ENCODE measurements at regions not wholly inside any gene's neighbourhood (a gene's known extent, or its start where the extent isn't known, plus 50 kb on each side); places are given as distances from the start of the nearest gene placed in this dataset.

DNA sequence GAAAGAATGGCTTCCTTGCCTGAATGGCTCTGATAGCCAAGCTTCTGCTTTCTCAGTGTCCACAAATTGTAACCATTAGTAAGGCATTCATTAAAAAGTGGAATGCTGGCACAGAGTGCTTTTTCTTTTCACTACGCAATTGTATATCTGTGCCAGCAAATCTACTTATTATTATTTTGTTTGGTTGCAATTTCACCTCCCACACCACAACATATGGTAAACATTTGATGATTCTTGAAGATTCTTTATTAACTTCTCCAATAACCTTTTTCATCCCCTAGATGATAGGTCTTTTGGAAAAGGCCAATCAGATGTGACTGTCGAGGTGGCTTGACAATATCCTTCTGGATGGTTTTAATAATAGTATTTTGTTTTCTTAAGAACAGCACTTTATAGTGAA is 234.1 kb downstream of the TMEM38B start:
- DNase-seq = no peak

DNA sequence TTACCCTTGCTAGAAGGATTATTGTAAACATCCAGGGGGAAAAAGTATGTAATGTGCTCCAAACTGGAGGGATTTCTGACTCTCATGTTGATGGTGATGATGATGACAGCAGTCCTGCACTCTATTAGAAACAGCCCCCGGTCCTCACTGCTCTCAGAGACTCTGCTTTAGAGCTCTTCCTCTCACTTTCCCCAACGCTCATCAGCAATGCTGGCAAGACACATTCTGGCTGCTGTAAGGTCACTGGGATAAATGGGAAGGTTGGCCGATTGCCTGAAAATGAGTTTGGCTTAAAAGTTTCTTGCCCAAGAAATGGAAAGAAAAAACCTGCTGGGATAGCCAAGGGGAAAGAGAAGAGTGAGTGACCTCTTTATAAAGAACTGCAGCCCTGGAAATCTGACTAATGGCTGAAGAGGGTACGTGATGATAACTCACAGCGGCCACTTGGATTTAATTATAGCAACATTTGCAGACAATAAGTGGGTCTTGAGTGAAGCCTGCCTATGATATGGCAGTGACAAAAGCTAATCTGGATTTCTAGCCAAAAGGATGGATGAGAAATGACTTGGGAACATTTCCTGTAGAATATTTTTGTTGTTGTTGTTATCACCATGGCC is 235.8 kb downstream of the TMEM38B start:
- DNase-seq = peak in 1 of 3 experiments; percentile 67

DNA sequence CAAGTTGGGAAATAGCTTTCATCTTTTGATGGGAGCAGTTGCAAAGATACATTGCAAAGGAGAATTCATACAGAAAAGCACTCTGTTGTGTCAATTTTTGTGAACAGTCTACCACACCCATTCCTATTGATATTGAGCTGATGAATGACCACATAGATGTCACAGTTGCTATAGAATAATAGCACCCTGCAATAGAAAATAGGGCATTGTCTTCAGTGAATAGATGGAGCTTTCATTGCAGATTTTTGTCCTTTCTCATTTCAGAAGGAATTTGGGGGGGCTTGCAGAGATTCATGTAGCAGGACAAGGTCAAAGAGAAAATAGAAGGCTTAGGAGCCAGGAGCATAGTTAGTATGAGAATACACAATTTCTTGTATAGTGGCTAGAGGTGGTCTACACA is 237.9 kb downstream of the TMEM38B start:
- no peak for DNase-seq

DNA sequence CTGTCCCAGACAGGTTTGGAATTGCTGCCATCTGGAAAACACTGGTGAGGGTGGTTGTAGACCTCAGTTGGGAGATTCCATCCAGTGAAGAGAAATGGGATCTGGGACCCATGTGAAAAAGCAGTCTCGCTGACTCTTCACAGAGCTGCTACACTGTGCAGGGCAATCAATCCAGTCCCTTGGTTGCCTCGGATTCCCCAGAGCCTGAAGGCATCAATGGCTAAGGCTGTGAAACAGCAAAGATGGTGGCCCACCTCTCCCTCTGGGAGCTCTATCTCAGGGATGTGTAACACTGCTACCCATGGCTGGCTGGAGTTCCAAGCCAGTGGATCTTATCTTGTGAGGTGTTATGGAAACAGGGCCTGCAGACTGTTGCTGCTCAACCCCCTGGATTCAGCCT is 256.1 kb downstream of the TMEM38B start:
- no peak for DNase-seq

DNA sequence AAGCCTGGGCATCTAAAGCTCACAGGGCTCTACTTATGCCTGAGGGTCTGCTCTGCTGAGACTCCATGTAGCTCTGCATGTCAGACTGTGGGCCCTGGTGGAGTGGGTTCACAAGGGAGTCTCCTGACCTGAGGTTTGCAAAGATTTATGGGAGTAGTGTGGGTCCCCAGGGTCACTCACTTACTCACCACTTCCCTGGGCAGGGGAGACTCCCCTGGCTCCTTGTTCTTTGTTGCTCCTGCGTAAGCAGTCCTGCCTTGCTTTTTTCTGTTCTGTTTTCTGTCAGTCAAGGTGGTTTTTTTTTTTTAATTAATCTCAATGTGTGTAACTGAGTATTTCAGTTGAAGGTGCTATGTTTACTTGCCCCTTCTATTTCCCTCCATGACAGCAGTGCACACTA is 256.6 kb downstream of the TMEM38B start:
- DNase-seq = no peak

DNA sequence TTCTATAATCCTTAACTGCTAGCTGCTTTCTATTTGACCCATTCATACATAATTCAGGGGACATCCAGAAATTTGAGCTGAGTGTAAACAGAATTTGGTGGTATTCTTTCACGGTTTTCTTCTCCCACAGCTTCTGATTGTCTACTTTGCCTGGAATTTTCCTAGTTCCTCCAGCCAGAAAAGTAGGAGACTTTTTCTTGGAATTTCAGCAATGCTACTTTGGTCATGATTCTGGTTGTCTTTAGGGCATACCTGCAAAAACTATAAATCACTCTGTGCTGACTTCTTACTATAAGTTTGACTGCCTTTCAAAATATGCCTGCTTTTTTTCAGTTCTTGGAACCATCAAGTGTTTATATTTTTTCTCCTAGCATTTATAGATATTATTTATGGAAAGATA is 260.2 kb downstream of the TMEM38B start:
- DNase-seq = no peak

DNA sequence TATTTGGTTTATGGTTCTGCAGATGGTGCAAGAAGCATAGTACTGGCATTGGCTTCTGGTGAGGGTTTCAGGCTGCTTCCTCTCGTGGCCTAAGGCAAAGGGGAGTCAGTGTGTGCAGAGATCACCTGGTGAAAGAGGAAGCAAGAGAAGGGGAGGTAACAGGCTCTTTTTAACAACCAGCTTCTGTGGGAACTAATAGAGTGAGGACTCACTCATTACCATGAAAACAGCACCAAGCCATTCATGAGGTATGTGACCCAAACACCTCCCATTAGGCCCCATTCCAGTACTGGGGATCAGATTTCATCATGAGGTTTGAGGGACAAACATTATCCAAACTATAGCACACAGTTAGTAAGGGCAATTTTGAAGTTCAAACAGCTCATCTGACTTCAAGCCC is 263.5 kb downstream of the TMEM38B start:
- DNase-seq = no peak

DNA sequence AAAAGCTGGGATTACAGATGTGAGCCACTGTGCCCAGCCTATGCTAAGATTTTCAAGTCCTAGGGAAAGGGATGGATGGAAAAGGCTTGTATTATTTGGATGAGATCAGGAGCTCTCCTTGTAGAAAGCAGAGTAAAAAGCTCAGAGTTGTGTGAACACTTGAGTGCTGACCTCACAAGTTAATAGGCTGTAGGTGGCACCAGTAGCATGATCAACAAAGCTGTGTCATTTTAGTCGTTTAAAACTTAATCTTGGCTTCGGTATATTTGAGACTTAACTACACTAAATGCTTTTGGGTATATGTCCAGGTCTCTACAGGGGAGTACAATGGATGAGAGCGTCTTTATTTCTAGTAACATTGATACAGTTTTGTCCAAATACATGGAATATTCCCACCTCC is 264.2 kb downstream of the TMEM38B start:
- no peak for DNase-seq

DNA sequence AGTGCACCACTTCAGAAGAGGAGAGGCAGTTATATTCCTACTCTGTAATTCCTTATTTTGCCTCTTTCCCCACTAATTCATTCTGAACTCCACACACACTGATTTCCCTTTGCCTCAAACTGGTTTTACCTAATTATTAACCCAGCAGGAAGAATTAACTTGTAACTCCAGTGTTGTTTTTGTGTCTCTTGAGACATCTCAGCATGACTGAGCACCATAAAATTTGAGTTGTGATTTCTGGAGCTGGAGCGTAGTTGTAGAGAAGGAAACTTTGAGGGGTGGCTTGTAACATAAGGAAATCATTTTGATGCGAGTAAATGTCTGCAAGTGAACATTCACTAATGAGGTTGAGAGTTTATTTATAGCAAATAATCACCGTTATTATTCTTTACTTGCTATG is 265.2 kb downstream of the TMEM38B start:
- DNase-seq = peak in 1 of 3 experiments; percentile 36

DNA sequence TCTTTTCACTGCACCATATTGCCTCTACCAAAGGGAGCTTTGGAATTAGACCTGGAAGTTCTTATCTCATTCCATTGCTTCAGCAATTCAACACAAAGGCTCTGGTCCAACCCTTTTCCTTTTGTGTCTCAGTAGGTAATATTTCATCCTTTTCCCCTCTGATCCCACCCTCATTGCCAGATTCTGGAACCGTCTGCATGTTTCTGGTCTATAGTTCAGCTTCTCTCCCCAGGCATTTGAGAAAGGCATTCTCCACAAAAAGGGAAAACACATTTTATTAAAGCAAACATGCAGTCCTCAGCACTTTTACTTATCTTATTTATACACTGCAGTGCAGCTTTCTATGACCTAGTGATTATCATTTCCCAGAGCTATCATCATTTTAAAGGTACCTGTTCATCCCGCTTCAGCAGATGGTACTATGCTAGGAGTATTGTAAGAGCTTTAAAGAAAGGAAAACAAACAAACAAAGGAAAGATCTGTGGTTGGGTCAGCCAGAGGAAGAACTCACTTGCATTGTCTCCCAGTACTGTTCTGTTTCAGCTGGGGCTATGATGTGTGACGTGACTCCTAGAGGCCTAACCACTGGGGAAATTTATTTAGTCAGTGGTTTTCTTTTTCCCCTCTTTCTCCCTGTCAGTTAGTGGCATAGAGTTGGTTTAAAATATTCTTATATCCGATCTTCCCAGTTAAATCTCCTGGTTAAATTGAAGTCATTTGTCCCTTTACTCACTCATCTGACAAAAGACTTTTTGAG is 269.2 kb downstream of the TMEM38B start:
- DNase-seq = no peak

DNA sequence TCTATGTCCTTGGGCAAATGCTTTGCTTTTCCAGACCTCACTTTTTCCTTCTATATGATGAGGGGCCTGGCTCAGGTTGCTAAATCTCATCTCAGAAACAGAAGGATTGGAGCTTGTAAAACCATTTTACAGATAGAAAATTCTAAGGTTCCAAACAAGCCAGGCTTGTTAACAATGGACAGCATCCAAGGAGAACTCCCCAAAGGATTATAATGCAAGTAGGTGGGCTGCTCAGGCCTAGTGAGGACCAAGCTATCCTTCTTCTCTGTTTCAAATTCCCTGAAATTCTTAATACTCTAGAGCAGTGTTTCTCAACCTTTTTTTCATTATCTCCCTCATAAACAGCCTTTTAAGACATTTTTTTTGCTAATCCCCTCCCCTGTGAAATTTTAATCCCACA is 269.8 kb downstream of the TMEM38B start:
- no peak for DNase-seq

DNA sequence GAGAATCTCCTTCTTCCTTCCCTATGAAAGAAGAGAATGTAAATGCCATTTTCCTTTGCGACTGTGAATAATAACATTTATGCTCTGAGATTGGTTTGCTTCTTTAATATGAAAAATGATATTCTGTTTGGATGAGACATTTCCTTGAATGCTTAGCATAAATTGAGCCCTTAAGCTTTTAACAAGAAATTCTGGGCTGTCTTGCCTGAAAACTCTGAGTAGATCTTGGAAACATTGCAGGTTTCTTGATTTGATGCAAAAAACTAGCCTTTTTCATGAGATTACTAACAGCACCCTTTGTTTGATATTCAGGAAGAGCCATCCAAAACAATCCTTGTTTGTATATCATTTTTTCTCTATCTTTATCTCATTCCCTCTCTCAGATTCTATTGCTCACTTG is 272.5 kb downstream of the TMEM38B start:
- no peak for DNase-seq

DNA sequence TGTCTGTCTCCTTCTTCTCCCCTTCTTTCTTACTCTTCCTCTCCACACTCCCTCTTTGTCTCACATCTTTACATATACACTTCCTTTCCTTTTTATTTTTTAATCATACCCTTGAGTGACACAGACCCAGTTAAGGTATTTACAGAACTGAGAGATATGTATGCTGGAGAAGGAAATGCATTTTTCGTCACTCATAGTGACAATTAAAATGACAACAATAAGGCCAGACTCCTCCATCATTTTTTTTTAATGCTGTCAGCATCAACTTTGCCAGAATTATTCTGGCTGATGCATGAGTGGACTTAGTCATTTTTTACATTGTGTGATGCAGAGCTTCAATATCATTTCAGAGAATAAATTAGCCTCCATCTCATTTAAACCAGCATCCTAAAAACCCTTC is 272.9 kb downstream of the TMEM38B start:
- no peak for DNase-seq

DNA sequence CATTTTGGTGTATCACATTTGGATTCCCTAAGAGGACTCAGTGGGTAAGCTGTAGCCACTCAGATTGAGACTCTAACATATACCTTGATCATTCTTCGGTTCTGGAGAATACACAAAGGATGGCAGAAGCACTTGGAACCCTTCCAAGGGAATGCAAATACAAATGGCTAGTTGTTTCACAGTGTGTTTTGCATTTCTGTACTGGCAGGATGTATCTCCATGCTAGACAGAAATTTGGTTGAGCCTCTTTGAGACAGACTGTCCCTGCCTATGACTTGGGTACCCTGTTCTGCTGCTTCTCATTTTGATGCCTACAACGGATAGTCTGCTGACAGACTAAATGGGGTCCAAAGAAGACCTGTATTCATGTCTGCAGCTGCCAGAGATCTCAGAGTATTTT is 273.5 kb downstream of the TMEM38B start:
- no peak for DNase-seq

DNA sequence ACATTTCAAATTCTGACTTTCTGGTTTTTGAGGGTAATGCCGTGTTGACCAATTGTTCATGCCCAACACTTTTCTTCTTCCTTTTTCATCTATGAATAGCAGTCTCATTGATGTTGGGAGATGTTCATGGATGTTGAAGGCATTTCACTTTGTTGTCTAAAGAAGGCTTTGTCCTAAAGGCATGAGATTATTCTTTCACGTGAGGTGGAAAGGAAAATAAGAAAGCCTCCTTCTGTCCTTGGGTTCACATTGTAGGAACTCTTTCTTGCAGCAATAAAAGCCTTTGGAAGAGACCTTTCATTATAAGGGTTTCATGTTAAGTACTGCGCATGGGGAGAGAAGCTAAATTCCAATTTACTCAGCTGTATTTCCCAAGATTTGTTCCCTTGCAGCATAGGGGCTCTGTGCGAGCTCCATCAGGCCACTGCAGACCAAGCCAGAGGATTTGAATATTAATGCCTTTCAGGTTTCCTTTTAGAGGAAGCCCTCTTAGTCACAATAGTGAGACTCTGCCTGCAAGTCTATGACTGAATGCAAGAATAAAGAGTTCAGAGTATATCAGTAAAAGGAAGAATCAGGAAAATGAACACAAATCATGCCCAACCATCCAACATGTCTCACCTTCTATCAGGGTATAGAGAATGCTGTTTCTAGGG is 274.6 kb downstream of the TMEM38B start:
- DNase-seq = no peak

DNA sequence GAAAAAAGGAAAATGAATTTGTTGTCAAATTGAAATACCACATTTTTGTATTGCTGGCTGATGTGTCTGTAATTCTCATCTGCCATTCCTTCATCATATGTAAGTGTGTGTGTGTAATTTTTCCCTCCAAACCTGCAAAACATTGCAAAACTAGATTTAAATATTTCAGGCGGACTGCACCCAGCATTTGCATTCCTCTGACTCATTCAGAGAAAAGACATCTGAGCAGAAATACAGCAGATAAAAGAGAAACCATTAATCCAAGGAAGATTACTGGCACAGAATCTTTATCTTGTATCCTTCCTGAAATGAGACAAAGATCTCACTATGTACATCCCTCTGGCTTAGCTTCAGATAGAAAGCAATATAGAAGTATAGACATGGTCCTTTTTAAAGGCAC is 275.3 kb downstream of the TMEM38B start:
- DNase-seq = no peak

DNA sequence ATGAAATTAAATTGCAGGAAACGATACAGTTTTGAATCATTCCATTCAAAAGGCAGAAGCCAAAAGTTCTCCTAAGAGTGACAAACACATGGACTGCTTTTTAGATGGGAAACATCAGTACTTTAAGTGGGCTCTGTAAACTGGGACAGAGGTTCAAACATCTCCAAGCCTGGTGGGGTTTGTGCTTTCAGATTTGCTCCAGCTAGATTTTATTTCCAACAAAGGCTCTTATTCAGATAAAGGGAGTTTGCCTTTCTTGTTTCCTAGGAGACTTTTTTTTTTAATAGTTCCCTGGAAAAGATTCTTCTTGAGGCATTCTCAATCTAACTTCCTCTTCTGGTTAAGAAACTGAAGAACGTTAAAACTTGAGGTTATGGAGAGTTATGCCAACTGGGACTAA is 277.6 kb downstream of the TMEM38B start:
- no peak for DNase-seq

DNA sequence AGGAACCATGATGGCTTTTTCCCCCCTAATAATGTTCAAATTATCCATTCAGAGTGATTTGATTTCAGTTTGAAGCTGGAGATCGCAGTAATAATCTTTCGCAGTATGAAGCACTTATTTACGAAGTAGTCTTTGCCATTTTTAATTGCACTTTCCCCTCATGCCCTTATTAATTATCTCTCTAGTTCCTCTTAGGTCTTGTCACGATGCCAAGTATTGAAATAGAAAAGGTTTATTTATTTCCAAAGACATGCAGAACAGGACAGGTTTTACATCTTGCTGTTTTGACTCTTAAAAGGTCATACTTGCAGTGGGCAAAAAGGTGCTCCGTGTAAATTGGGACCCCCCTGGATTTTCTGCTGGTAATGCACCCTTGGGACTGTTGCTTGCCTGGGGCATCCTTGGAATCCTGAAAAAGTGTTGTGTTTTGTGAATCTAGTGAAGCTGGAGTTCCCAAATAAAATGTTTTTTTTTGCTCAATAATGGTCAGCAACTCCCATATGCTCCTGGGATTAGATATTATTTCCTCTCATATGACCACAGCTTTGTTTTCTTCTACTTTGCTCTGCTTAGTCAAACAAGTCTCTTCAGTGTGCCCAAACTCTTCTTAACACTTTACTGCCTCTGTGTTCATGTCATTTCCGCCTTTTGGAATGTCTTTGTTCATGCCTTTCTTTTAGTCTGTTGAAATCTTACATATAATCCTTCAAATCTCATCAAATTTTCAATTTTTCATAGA is 278.3 kb downstream of the TMEM38B start:
- DNase-seq = peak in 1 of 3 experiments; percentile 70

DNA sequence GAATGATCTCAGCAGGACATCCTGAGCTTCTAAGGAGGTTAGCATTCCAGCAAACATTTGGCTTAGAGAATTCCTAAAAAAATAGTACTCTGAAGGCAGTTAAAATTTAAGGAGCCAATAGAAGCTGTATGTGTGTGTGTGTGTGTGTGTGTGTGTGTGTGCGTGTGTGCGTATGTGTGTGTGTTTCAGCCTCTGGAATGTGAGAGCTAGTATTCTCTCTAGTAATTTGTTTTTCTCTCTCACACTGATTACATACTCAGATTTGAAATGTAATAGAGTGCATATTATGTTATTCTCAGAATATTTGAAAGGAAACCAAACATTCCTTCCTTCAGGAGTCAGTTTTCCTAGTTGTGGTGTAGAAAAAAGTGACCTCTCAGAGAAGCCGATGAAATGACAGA is 279.6 kb downstream of the TMEM38B start:
- no peak for DNase-seq

DNA sequence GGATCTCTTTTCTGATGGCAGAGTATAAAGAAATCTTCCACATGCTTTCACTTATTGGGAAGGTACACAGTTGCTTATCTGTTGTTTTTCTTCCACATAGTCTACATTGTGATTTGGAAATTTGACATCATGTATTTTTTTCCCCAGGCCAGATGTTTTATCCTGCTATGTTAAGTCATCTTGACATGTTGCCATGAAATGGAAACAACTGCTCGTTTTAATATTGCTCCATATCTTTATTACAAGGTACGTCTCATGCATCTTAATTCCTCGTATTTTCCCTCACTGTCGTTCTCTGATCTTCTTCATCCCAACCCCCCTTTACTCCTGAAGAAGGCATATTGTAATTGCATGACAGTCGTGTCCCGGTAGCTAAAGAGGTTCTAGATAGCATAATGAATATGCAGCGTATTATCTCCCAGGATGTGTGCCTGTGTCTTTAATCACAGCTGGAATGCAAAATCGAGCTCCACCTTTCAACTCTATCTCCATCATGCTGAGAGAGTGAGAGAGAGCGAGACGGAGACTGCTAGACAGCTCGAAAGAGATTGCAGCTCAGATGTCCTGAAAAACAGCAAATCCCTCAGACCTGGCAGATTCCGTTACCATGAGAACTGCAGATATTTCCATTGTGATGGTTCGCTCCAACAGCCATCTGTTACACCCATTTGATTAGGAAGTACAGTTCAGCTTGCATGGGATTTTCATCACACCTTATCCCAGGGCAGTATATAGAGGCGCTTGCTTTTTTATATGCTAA is 281.7 kb downstream of the TMEM38B start:
- no peak for DNase-seq

DNA sequence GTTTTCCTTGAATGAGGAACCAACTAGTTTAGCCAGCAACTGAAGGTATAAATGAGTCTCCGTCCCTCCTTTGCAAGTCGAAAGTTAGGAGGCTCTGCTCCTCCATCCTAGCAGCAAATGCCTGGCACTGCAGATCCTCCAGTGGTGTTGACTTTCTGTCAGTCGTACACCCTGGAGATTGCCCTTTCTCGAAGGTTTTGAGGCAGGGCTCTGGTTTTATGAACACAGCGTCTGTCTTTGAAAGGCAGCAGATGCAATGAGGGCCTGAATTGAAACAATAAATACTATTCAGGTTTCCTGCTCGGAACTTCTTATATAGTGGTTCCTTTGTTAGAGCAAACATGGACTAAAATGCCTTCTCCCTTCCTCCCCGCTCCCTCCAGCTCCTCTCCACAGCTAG is 284.0 kb downstream of the TMEM38B start:
- DNase-seq = no peak

DNA sequence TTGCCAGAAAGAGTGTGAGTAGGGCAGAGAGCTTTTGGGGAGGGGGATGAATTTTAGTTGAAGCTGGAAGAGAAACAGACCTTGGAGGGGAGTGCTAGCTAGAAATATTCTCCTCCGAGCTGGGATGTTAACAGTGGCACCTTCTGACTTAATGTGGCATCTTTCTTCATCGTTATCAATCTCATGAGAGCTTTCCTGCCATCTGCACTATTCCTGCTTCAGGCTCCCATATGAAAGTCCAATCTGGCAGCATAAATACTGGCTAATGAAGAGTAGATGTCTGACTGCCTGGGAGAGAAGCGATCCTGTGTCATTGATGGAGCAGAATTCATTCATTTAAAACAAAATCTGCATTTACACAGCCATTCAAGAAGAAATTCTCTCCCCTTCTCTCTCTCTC is 284.5 kb downstream of the TMEM38B start:
- DNase-seq = no peak

DNA sequence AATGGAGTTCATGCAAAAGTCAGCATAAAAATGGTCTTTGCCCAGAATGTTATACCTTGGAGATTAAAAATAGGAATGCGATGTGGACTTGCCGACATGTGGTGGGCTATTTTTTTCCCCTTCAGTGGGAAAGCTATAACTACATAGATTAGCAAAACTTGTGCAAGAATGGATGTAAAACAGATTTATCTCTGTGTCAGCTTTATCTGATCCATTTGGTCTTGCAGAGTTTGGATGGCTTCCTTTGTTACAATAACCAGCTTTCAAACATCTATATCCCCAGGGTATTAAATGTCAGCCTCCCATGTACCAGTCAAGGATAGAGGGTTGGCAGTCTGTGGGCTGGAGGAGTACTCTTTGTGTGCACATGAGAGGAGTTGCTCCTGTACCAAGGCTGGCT is 284.9 kb downstream of the TMEM38B start:
- no peak for DNase-seq
